Neural cell (in vitro differentiated cells): ENCODE measurements at regions not wholly inside any gene's neighbourhood (a gene's known extent, or its start where the extent isn't known, plus 50 kb on each side); places are given as distances from the start of the nearest gene placed in this dataset.

Experiments
- POLR2AphosphoS5 ChIP-seq: IDR thresholded peaks from 2 replicates; pipeline ENCODE4 v1.6.1; 2012
- SMC3 ChIP-seq: fragments of 450-650 bp; conservative IDR thresholded peaks from 2 replicates; pipeline ENCODE4 v1.6.1; 2014; ENCODE audit warnings: antibody characterized with exemption, mild to moderate bottlenecking, moderate library complexity; ENCODE audit not compliant: poor library complexity
- TF ChIP-seq, protein P1 (sequence below): fragments of 450-650 bp; IDR thresholded peaks from 2 replicates; pipeline ENCODE4 v1.5.1; 2014; ENCODE audit warnings: antibody characterized with exemption, mild to moderate bottlenecking, moderate library complexity; ENCODE audit not compliant: poor library complexity, severe bottlenecking
- TF ChIP-seq, protein P2 (sequence below): IDR thresholded peaks from 2 replicates; pipeline ENCODE4 v1.6.1; 2012; ENCODE audit warnings: borderline replicate concordance

DNA sequence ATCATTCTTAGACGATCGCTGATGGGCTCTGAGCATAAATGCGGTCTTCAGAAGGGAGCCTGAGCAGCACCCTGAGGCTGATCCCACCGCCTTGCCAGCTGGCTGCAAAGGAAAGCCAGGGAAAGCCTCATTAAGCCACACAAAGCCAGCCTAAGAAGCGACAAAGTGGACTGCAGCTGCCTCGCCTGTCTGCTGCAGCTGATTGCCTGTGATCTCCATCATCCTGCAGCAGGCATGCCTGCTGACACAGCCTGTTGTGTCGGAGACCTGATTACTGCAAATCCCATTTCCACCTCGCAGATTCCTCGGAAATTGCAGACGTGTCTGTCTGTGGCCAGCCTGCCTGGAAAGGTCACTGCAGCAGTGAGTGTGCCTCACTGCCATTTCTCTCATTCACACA, 1087.0 kb upstream of the AUTS2 start:
- TF ChIP-seq POLR2AphosphoS5: peak; percentile 80
- TF ChIP-seq, protein P1, sequence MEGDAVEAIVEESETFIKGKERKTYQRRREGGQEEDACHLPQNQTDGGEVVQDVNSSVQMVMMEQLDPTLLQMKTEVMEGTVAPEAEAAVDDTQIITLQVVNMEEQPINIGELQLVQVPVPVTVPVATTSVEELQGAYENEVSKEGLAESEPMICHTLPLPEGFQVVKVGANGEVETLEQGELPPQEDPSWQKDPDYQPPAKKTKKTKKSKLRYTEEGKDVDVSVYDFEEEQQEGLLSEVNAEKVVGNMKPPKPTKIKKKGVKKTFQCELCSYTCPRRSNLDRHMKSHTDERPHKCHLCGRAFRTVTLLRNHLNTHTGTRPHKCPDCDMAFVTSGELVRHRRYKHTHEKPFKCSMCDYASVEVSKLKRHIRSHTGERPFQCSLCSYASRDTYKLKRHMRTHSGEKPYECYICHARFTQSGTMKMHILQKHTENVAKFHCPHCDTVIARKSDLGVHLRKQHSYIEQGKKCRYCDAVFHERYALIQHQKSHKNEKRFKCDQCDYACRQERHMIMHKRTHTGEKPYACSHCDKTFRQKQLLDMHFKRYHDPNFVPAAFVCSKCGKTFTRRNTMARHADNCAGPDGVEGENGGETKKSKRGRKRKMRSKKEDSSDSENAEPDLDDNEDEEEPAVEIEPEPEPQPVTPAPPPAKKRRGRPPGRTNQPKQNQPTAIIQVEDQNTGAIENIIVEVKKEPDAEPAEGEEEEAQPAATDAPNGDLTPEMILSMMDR: no peak
- TF ChIP-seq, protein P2, sequence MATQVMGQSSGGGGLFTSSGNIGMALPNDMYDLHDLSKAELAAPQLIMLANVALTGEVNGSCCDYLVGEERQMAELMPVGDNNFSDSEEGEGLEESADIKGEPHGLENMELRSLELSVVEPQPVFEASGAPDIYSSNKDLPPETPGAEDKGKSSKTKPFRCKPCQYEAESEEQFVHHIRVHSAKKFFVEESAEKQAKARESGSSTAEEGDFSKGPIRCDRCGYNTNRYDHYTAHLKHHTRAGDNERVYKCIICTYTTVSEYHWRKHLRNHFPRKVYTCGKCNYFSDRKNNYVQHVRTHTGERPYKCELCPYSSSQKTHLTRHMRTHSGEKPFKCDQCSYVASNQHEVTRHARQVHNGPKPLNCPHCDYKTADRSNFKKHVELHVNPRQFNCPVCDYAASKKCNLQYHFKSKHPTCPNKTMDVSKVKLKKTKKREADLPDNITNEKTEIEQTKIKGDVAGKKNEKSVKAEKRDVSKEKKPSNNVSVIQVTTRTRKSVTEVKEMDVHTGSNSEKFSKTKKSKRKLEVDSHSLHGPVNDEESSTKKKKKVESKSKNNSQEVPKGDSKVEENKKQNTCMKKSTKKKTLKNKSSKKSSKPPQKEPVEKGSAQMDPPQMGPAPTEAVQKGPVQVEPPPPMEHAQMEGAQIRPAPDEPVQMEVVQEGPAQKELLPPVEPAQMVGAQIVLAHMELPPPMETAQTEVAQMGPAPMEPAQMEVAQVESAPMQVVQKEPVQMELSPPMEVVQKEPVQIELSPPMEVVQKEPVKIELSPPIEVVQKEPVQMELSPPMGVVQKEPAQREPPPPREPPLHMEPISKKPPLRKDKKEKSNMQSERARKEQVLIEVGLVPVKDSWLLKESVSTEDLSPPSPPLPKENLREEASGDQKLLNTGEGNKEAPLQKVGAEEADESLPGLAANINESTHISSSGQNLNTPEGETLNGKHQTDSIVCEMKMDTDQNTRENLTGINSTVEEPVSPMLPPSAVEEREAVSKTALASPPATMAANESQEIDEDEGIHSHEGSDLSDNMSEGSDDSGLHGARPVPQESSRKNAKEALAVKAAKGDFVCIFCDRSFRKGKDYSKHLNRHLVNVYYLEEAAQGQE: peak; percentile 79
- no peak for TF ChIP-seq SMC3
